ENCODE measurements at regions not wholly inside any gene's neighbourhood (a gene's known extent, or its start where the extent isn't known, plus 50 kb on each side); places are given as distances from the start of the nearest gene placed in this dataset.

GRCh38 chr18:39072970-39073369 is 1507.4 kb upstream of the CELF4 start:
- no peak for DNase-seq (ENCODE audit: low spot score)

- no peak for DNase-seq (ENCODE audit: low spot score)
Observed at GRCh38 chr18:39062426-39062825, 1496.8 kb upstream of the CELF4 start.

GRCh38 chr18:39058386-39059000 is 1492.9 kb upstream of the CELF4 start:
- DNase-seq (ENCODE audit: low spot score), result no peak

GRCh38 chr18:39057423-39058064 is 1491.9 kb upstream of the CELF4 start:
- DNase-seq (ENCODE audit: low spot score), result no peak

- DNase-seq (ENCODE audit: low spot score), result no peak
Observed at GRCh38 chr18:39053571-39053970, 1488.0 kb upstream of the CELF4 start.

- DNase-seq (ENCODE audit: low spot score), result no peak
Observed at GRCh38 chr18:39051013-39051412, 1485.4 kb upstream of the CELF4 start.

GRCh38 chr18:39039813-39040212 is 1474.2 kb upstream of the CELF4 start:
- no peak for DNase-seq (ENCODE audit: low spot score)

- no peak for DNase-seq (ENCODE audit: low spot score)
Observed at GRCh38 chr18:39037925-39038324, 1472.3 kb upstream of the CELF4 start.

- no peak for DNase-seq (ENCODE audit: low spot score)
Observed at GRCh38 chr18:39033312-39033711, 1467.7 kb upstream of the CELF4 start.

GRCh38 chr18:39031647-39032046 is 1466.0 kb upstream of the CELF4 start:
- no peak for DNase-seq (ENCODE audit: low spot score)

- no peak for DNase-seq (ENCODE audit: low spot score)
Observed at GRCh38 chr18:39030124-39030655, 1464.6 kb upstream of the CELF4 start.

GRCh38 chr18:39025531-39025930 is 1459.9 kb upstream of the CELF4 start:
- no peak for DNase-seq (ENCODE audit: low spot score)

- DNase-seq (ENCODE audit: low spot score), result no peak
Observed at GRCh38 chr18:39019989-39020388, 1454.4 kb upstream of the CELF4 start.

- DNase-seq (ENCODE audit: low spot score), result no peak
Observed at GRCh38 chr18:39007031-39007902, 1441.7 kb upstream of the CELF4 start.

GRCh38 chr18:38996056-38996455 is 1430.5 kb upstream of the CELF4 start:
- DNase-seq (ENCODE audit: low spot score), result no peak

- DNase-seq (ENCODE audit: low spot score), result no peak
Observed at GRCh38 chr18:38993342-38993741, 1427.7 kb upstream of the CELF4 start.

- DNase-seq (ENCODE audit: low spot score), result no peak
Observed at GRCh38 chr18:38984968-38985367, 1419.4 kb upstream of the CELF4 start.

GRCh38 chr18:38982072-38982471 is 1416.5 kb upstream of the CELF4 start:
- no peak for DNase-seq (ENCODE audit: low spot score)

- DNase-seq (ENCODE audit: low spot score), result no peak
Observed at GRCh38 chr18:38981389-38981788, 1415.8 kb upstream of the CELF4 start.

GRCh38 chr18:38980420-38980819 is 1414.8 kb upstream of the CELF4 start:
- no peak for DNase-seq (ENCODE audit: low spot score)

GRCh38 chr18:38972571-38972970 is 1407.0 kb upstream of the CELF4 start:
- DNase-seq (ENCODE audit: low spot score), result no peak

- DNase-seq (ENCODE audit: low spot score), result no peak
Observed at GRCh38 chr18:38971881-38972280, 1406.3 kb upstream of the CELF4 start.

- DNase-seq (ENCODE audit: low spot score), result no peak
Observed at GRCh38 chr18:38966841-38967240, 1401.2 kb upstream of the CELF4 start.
